ENCODE measurements at regions not wholly inside any gene's neighbourhood (a gene's known extent, or its start where the extent isn't known, plus 50 kb on each side); places are given as distances from the start of the nearest gene placed in this dataset.

DNA sequence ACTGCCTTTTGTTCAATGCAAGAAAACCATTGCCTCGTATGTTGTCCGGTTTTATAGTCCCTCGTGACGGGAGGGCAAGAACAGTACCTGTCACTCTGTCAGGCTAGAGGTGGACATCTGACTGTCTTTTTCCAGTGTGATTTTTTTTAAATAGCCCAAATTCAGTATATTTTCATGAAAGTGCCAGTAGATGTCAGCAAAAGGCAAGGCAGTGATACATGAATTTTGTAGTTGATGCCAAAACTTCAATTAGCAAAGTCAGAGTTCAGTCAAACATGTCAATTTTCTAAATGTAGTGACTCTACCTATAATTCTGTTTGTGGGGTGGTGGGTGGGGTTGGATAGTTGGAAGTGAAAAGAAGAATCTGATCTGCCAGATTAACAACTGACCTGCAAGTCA is 296.0 kb upstream of the MC4R start:
- DNase-seq: no peak

DNA sequence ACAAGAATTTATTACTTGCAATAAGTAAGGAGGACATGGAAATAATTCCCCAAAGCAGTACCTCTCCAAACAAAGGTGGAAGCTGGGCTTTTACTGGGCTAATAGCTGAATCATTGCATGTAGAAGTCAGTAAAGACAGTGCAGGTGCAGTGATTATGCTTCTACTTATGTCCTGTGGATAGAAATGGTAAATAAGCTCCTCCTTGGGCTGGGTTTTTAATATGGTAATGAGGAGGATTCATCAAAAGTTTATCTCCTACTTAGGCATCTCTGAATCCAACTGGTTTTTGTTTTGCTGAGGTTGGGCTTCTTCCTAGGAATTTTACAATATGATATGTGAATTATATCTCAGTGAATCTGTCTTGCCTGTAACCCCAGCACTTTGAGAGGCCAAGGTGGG is 297.4 kb upstream of the MC4R start:
- no peak for DNase-seq

DNA sequence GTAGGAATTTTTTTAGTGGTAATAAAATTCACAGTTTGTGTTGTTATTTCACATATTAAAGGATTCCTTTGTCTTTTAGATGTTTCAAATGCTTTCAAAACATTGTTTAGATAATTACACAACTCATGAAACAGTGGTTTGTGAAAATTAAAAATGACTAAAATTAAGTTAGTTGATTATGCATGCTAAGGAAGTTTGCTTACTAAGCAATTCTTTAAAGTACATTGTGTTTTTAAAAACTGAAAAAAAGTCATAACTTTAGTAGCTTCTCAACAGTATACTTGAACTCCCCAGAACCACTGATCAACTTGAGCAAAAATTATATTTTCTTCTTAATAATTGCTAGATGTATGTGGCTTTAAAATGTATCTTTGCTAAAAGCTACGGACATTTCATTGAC is 298.4 kb upstream of the MC4R start:
- no peak for DNase-seq

DNA sequence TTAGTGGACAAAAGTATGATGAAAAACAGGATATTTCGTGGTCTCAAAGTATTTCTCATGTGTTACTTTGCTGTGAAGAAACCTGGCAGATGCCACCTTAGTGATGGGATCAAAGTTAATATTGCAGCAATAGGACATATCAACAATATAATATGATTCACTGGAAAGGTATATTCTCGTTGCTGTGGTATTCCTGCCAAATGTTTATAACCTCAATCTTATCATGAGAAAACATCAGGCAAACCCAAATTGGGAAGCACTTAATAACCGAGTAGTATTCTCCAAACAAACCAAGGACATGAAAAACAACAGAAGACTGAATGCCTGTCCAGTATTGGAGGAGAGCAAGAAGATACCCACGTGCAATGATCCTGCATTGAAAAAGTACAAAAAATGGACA is 302.6 kb upstream of the MC4R start:
- DNase-seq: no peak

DNA sequence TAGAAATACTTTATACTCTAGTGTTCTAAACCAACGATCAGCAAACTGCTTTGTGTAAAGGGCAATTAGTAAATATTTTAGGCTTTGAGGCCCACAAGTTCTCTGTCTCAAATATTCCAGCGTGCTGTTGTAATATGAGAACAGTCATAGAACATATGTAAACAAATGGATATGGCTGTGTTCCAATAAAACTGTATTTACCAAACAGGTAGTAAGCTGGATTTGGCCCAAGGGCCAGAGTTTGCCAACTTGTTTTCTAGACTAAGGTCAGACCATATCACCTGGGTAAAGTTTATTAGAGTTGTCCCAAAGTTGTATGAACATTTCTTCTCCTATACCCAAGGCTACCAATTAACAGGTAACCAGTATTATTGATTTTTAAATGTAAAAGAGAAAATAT is 303.2 kb upstream of the MC4R start:
- DNase-seq: peak; percentile 57

DNA sequence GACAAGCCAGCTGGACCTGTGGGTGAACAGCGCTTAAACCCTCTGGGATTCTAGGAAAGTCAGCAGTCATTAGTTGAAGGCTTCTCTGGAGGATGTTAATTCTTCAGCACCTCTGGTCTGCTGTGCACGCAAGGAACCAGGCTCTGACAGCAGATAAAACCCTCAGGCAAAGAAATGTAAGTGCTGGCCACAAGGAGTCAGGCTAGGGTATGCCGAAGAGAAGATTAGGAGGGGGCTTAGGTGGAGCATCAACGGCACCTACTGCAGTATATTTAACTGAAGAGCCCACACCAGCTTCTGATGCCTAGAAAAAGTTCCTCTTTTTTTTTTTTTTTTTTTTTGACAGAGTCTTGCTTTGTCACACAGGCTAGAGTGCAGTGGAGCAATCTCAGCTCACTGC is 304.2 kb upstream of the MC4R start:
- no peak for DNase-seq

DNA sequence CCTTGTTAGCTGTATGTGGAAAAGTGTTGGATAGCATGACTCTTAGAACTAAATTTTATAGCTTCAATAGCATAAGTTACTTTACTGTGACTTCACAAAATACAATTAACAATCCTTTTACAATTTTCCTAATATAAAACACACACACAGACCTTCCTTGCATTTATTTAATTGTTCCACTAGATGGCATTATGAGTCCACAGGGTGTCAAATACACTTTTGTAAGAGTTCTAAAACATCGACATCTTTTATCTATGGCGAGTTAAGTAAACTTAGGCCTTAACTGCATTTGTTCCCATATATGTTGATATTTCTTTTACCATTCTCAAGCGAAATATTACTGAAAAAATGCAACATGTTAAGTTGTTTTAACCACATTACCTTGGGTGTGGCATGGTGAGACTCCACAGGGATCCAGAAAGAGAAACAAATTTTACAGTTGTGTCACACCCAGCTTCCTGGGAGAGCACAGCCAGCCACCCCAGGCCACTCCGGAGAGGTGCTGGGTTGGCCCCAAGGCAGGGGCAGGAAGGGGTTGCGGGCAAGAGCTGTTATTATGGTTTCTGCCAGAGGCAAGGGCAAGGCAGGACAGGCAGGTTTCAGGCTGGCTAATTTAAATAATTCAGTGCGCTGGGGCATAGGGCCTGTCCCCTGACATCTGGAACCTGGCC is 312.4 kb upstream of the MC4R start:
- DNase-seq: no peak

DNA sequence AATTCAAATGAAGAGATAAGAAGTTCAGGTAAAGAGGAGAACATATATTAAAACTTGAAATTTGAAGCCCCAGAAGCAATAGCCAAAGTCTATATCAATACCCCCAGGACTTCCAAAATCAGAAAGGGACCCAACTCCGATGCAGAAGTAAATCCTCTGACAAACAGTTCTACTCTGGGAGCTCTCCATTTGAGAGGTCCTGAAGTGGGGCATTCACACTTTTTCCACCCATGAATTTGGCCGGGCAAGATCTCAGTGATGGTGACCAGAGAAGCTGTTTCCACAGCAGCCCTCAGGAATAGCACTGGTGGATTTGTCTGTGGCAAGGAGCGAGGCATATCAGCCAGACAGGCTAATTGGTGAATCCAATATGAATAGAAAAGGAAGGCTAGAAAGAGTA is 313.6 kb upstream of the MC4R start:
- no peak for DNase-seq

DNA sequence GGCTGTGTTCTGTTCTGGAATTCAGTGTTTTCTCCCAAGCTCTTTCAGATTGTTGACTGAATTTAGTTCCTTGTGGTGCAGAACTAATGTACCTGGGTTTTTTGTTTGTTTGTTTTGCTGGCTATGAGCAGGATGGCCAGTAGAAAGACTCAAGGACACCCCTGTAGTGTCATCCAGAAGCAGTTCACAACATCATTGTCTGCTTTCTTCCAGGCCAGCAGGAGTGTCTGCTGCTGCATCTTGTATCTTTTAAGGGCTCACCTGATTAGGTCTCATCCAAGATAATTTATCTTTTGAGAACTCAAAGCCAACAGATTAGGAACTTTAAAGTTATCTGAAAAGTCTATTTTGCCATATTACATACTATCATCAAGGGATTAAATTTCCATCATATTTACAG is 318.5 kb upstream of the MC4R start:
- no peak for DNase-seq

DNA sequence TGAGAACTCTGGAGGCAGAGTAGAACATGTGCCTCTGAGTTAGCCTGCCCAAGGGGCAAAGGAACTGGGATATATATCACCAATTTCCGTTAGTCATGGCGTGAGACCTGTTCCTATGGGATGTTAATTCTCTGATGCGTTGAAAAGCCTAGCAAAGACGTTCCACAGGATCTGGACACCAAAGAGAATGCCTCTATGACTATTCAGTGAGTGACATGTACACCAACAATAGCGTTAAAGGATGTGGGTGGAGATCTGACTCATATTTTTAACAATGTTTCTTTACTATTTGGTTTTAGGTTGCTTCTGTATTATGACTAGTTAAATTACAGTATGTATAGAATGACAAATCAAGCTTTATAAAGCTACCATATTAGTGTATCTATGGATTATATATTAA is 320.9 kb upstream of the MC4R start:
- no peak for DNase-seq

DNA sequence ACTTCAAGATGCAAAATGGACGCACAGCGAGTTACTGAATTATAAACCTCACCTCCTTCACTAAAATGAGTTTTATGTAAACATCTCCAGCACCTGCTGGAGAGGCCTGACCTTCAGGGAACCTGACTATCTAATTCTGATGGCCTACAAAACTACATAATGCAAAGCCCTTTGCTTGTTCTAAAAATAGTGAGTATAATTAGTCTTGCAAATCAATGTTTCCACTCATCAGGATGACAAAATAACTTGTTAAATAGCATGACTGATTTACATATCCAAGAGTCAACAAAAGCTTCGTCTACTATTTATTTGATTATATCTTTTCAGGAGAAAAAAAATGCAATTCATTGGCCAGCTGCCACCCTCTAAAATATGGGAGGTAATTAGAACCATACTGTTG is 326.3 kb upstream of the MC4R start:
- DNase-seq: no peak

DNA sequence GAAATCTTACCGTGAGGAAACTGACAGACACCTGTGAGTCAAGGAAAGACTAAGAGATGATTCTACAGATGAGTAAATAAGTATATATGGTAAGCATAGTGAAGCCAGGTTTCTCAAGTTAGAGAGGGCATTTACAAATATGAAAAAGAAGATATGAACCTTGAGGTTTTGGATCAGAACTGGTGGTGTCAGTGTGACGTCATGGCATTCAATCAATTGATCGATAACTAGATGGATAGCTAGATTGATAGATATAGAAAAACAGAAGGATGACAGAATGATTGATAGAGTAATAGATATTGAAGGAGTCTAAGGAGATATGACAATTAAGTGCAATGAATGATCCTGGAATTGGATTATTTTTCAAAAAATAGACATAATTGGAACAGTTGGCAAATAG is 350.2 kb upstream of the MC4R start:
- no peak for DNase-seq

DNA sequence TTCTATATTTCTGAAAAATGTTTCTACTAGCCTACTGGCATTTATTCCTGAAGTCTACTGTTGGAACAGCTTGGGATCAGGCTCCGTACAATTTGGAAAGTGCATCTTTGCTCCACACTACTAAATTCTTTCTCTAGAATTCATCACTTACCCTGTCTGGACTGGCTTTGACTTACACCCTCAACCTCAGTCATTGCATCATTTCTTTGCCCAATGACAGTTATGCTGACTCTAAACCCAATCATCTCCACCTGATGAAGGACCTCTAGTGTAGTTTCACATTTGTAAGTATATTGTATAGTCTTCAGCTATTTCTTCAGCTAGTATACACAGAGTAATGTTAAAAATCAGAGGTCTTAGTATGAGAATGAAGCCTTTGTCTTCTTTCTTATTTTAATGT is 359.6 kb upstream of the MC4R start:
- no peak for DNase-seq

DNA sequence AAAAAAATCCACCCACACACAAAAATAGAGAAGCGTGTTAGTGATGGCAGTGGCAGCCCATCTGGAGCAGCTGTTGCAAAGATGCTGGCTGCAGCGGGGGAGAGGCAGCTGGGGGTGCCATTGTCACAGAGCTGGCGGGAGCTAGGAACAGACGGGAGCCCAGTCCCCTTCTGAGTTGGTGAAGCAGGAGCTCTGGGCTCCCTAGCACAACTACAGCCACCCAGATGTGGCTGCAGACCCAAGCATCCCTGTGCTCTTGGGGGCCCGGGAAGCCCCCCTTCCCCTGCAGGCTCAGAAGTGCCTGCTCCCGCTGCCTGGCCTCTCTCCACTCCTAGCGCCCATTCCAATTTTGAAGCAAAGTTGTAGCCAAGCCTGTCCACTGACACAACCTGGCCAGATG is 366.6 kb upstream of the MC4R start:
- no peak for DNase-seq

DNA sequence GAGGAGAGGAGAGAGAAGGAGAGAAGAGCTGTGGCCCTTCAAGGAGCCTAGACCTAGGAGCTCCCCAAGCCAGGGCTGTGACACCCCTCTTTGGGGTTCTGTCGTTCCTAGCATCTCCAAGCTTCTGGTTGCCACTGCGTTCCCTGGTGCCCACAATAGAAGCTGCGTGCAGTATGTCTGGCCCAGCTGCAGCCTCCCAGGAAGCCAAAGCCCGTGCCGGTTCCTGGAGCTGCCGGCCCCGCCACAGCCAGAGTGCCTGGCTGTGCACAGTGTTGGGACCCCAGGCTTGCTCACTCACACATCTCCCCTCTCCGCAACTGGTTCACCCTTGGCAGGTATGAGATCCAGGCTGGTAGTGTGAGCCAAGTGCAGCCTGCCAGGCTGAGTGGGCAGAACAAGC is 367.7 kb upstream of the MC4R start:
- no peak for DNase-seq

DNA sequence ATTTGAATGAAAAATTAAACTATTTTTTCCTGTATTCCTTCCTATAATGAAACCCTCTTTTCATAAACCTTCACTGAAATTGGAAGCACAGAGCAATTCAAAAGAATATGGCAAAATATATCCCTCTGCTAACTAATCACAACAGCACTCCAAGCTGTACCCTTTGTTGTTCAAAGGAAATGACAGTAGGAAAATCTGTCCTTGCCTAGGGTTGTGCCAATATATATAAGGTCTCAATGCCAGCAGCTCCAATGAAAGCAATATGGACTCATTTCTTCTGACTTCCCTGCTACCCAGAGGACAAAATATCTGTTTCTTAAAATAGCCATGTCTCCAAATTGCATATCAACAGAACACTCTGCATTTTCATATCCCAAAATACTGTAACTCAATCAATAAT is 373.9 kb upstream of the MC4R start:
- no peak for DNase-seq

DNA sequence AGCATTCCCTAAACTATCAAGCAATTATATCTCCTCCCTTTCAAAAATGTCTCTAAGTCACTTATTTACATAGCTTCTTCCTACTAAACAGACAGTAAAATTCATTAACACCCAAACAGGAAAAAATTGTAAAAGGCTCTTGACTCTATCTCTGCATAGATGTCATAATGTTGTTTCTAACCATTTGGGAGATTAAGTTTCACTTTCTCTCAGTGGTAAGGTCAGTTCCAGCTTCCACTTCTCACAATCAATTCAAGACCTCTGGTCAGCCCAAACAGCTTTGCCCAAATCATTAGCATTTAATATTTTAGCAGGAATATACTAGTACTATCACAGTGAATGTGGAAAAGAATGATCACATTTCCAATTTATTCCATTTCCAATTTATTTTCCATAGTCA is 374.3 kb upstream of the MC4R start:
- DNase-seq: no peak

DNA sequence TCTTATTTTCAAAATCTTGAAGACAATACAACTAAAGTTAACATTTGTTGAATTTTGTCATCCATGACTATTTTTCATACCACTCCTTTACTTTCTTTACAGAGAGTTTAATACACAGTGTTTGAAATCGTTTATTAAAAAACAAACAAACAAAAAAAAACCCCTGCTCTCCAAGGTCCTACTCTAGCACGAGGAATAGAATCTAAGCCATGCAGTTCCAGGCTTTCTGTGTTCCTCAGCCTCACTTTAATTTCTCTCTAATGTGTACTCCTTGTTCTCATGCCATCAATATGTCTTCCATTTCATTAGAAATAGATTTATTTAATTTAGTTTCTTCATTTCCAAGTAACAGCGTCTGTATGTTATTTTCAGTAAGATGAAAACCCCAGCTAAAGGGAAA is 381.2 kb upstream of the MC4R start:
- DNase-seq: no peak

DNA sequence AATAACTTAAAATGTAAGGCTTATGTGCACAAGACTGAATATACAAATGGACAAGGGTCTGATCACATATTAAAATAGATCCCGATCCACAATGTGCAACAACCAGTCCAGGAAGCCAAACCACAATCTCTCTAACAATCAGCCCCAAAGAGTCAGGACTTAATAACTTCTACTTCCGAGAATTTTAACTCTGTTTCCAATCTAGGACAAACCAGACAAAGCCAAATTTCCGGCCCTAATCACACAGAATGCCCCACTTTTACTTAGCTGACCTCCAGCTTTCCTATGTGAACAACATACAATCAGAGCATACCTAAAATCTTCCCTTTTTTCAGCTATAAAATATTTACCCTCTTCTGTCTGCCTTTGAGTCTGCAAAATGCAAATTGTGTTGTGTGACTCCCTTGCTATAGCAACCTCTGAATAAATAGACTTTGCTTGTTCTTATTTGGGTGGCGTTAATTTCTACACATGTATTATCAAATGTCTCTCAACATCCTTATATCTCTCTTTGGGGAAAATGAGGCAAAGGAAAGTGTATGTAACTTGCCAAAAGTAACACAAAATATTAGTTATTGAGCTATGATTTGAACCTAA is 381.9 kb upstream of the MC4R start:
- no peak for DNase-seq

DNA sequence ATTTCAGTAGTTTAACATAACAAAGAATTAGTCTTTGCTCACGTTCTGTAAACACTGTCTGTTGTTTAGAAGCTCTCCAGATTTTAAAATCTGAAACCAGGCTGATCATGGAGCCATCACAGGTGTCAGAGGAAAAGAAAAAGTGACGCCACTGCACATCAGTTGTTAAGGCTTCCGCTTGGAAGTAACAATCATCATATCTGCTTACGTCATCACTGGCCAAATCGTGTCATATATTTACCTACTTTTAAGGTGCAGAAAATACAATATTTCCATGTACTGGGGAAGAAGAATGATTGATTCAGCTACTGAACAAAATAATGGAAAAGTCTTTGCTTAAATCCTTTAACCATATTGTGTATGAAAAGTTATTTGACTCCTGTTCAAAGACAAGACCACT is 382.6 kb upstream of the MC4R start:
- DNase-seq: no peak

DNA sequence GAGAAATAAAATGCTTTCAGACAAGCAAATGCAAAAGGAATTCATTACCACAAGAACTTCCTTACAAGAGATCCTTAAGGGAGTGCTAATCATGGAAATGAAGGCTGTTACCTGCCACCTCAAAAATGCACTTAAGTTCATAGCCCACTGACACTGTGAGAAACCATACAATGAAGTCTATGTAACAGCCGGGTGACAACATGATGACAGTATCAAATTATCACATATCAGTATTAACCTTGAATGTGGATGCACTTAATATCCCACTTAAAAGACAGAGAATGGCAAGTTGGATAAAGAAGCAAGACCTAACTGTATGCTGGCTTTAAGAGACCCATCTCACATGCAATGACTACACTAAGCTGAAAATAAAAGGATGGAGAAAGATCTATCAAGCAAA is 403.4 kb upstream of the MC4R start:
- DNase-seq: no peak

DNA sequence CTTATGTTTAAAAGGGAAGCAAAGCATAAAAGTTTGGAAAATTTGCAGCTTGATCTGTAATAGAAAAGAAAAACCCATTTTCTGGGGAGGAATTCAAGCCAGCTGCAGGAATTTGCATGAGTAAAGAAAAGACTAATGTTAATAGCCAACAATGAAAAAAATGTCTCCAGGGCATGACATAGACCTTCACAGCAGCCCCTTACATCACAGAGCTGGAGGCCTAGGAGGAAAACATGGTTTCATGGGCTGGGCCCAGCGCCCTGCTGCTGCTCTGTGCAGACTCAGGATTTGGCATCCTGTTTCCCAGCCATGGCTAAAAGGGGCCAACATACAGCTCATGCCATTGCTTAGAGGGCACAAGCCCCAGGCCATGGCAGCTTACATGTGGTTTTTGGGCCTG is 411.6 kb upstream of the MC4R start:
- no peak for DNase-seq

DNA sequence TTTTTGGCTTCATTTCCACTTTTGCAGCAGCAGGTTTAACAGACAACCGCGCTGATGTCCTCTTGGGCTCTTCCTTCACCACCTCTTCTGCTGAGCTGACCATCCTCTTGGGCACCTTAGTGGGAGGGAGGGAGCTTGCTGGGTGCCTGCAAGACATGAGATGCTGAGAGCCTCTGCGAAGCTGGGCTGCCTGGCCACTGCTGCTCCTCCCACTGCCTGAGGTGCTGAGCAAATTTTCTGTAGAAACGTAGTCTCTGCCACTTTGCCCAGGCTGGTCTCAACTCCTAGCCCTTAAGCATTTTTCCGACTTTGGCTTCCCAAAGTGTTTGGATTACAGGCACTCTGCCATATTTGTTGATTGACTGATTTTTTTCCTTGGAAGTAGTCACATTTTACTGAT is 422.2 kb upstream of the MC4R start:
- DNase-seq: no peak

DNA sequence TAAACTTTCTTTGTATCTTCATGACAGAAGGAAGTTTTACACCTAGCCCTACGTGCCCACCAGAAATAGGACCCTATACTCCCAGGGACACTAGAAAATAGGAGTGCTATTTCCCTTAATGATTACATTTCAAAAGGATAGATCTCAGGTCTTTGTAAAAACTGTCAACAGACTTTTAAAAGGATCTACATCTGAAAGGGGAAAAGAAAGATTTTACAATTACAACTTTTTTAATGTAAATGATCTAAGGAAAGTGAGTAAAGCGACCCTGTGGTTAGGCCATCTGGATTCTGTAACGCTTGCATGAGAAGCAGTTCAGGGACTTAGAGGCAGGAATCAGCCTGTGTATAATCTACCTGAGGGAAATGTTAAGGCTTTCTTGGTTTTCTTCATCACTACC is 431.8 kb upstream of the MC4R start:
- DNase-seq: no peak

DNA sequence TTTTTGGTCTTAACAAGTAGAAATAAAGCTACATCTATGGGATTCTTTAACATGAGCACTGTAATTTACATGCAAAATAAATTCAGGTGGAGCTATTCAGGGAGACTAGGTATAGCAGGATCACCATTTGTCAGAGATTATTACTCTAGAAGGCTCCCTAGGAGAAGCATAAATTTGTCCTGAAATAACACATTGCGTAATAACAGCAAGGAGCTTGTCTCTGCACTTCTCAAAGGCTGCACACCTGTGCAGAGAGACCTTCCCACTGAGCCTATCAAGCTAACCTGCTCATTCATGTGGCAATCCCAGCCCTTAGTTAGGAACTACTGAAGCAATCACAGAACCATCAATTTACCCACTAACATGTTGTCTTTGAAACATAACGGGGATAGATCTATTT is 437.4 kb upstream of the MC4R start:
- DNase-seq: no peak

DNA sequence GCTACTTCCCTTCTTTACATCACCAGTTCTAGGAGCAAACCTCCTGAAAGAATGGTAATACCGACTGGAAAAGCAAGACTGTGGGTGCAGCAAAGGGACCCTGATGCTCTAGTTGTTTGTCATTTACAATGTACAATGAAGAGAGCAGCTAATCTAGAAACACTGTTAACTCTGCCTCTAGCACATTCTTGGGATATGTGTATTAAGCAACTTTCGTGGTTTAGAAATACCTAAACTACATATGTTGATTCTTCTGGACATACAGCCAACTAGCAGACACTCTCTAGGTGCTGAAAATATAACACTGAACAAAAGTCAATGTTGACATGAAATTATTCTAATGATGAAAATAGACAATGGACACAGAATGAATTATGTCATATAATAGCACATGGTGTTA is 440.3 kb upstream of the MC4R start:
- no peak for DNase-seq
